Stimulated activated CD8-positive, alpha-beta memory T cell treated with anti-CD3 and anti-CD28 coated beads, Interleukin-7, amount 100 ng/mL, for 48 hours (primary cell): ENCODE measurements at regions not wholly inside any gene's neighbourhood (a gene's known extent, or its start where the extent isn't known, plus 50 kb on each side); places are given as distances from the start of the nearest gene placed in this dataset.

Source experiments
- DNase-seq, 2 donors: peaks; one replicate each; pipeline ENCODE4 v3.0.0-alpha.2; 2020; ENCODE audit warnings: low read depth in 1 of 2; ENCODE audit errors: extremely low read depth in 1 of 2

GRCh38 chr16:65876624-65877023, 489.9 kb upstream of the CDH5 start:
- no peak for DNase-seq

DNA sequence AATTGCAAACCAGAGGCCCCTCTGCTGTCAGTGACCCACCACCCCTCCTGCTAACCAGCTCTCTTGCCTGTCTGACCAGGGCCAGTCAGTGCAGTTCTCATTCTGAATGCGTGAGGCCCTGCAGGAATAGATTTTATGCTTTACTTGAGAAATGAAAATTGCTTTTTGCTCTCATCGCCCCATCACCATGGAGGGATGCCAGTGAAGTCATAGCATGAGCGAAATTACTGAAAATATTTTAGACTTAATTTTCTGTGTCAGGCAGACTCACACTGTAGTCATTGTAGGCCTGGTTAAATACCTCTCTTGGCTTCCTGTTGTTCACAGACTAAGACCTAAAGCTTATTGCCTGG, 490.5 kb upstream of the CDH5 start:
- DNase-seq: no peak

DNA sequence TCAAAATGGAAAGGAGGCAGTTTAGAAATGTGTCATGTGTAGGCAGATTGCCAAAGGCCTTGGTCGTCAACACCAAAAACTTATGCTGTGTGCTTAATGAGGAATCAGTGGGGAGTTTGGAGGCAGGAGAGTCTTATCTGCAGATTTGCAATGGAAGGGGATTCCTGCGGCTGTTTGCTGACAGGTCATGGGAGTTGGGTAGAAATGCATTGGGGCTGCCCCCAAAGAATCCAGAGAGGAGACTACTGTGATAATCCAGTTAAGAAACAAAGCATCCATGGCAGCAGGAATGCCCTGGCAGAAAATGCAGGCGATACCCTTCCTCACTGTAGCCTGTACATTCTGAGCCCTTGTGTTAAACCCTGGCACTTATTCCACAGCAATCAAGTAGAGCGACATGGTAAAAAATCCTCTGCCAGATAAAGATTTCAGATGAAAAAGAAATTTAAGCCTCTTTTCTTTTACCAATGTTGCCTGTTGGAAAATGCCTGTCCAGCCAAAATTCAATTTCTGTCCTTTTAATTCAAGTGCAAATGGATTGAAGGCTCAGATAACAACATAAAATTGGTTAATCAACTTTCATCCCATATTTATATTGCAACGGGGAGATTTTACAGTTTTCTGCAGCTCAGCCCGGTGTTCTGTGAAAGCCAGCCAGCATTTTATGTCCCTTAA, 491.0 kb upstream of the CDH5 start:
- no peak for DNase-seq

DNA sequence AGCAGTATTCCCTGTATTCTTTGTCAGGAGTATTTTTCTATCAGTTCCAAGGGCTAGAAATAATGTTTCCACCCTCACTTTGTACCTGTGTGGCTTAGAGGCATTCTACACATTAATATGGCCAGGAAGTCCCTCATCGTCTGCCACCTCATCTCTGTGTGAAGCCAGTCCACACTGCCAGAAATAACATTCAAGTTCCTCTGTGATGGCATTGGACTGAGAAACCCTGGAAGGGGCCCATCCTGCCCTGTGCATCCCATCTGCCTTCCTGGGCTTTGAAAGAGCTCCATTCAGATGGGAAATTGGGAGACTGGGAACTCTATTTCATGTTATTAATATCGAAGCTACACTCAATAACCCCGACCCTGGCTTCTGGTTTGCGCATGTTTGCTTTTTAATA, 497.2 kb upstream of the CDH5 start:
- no peak for DNase-seq

GRCh38 chr16:65867276-65867960, 499.1 kb upstream of the CDH5 start:
- DNase-seq: no peak

DNA sequence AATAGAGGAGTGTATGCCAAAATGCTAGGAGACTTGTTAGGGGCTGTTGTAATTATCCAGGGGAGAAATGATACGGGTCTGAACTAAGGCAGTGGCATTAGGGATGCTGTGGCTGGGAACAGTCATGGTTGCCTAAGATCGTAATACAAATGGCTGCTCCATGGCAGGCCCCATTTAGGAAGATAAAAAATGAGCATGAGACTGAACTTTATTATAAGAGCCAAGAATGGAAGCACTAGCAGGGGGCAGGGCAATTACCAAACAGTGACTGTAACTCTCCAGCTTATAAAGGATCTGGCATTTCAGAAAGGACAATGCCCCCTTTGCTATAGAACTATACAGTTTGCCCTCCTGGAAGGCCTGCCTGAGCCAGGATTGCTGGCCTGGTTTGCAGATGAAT, 503.3 kb upstream of the CDH5 start:
- DNase-seq: no peak

DNA sequence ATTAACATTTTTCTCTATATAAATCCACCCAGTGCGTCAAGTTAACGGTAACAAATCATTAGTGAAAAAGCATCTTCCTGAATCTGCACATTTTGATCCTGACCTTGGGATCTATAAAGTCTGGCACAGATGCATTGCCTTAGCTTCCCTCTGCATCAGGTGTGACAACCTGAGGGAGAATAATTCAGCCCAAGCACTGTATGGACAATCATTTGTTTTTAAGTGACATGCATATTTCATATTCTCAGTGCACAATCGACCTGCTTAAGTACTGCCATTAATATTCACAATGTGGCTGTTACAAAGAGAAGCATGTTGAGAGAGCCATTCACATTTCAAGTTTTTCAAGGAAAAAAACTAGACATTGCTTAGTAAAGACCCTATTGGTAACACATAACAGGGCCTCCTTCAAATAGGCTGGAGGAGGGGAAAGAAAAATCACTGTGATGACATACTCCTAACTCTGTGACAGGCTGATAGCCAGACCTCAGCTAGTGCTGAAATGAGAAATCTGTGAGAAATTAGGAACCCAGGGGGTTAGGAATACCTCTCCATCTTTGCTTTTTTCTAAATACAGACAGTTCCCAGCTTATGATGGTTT, 505.3 kb upstream of the CDH5 start:
- no peak for DNase-seq

GRCh38 chr16:65855171-65856145, 511.0 kb upstream of the CDH5 start:
- no peak for DNase-seq

DNA sequence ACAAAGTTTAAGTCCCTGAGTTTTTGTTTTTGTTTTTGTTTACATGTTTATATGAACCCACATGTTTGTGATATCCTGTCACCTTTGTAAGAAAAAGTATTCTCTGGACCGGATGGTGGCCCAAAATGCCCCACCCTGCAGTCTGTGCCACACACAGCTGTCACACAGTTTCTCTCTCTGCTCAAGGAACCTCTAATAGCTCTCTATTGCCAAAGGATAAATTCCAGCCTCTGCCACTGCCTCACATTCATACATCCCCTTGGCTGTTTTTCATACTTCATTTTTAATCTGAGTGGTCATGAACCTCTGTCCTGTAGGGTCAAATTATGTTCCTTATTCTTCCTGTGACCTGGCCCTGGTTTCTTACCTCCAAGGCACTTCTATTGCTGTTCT, 520.3 kb upstream of the CDH5 start:
- DNase-seq: no peak

- DNase-seq: no peak
These were observed 520.9 kb upstream of the CDH5 start for GRCh38 chr16:65845466-65846209.

GRCh38 chr16:65843941-65844340, 522.5 kb upstream of the CDH5 start:
- no peak for DNase-seq

GRCh38 chr16:65842067-65842466, 524.4 kb upstream of the CDH5 start:
- DNase-seq: no peak

GRCh38 chr16:65838001-65838400, 528.5 kb upstream of the CDH5 start:
- DNase-seq: no peak

DNA sequence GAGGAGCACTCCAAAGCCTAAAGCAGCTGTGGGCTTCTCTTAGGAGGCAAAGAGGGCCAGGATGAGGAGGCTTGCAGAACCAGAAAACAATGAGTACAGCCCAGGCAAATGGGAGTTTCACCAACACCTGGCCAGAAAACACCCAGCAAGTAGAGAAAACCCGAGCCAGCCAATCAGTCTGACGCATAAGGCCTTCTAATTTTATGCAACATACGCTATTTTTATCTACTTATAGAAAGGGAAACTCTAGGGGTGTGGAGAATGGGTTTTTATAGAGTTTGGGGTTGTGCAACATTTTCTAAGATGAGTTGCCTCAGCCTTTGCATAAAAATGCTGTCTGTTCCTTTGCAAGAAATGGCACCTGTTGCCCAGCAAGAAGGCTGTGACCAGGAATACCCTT, 529.0 kb upstream of the CDH5 start:
- no peak for DNase-seq

DNA sequence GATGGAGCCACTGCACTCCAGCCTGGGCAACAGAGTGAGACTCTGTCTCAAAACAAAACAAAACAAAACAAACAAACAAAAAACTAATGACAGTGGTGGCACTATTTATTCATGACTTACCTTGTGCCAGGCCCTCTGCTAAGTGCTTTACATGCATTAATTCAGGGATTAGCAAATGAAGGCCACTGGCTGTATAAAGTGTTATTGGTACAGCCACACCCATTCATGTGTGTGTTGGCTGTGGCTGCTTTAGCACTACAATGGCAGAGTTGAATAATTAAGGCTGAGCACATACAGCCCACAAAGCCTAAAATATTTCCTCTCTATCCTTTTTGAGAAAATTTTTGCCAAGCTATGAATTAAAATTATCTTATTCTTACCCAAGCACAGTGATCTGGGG, 531.8 kb upstream of the CDH5 start:
- no peak for DNase-seq

- DNase-seq: no peak
These were observed 533.2 kb upstream of the CDH5 start for GRCh38 chr16:65833171-65833871.

DNA sequence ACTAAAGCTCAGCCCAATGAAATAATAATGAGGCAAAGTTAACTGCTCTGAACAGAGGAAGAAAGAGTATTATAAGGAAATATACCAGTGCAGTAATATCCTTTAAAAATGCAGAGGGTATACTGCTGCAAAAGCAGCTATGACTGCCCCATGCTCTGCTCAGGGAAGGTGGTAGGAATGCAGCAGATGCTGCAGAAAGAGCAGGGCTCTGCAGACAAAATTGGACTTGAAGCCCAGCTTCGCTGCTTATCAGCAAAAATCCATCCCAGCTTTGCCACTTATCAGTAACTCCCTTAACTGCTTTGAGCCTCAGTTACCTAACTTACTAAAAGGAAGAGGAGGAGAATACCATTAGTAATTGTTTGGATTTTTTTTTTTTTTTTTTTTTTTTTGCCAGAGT, 533.8 kb upstream of the CDH5 start:
- no peak for DNase-seq

DNA sequence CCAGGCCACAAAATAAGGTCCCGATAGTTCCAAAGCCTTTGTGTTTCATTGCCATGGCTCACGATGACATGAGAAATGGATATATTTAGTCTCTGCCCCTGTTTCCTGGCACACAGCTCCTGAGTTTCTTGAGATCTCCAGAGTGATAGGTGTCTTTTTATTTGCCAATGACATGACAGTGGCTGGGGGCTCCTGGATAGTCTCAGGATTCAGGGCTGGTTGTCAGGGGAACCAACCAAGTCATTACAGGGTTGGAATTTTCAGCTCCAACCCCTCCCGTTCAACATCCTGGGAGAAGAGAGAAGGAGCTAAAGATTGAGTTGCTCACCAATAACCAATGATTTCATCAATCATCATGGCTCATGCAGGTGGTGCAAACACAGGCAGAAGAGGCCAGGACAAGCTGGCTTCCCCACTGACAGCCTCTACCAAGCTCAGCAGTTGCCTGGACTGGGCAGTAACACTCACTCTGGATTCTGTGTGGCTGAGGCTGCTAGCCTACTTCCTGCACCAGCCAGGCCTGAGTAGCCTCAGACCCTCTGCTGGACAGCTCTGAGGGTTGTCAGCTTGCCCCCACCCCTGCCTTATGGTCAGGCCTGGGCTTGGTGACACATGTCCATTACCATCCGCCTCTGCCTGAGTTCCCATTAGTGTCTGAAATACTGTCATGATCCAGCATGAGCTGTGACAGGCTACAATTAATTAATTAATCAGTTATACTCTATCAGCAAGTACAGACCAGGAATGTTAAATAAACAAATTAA, 534.4 kb upstream of the CDH5 start:
- DNase-seq: no peak

GRCh38 chr16:65829076-65829475, 537.4 kb upstream of the CDH5 start:
- no peak for DNase-seq
